OCI-LY3 (cell line): ENCODE measurements at regions not wholly inside any gene's neighbourhood (a gene's known extent, or its start where the extent isn't known, plus 50 kb on each side); places are given as distances from the start of the nearest gene placed in this dataset.

Experiments used
- H2AFZ ChIP-seq: fragments of 200-600, 300-600 bp; shearing (Covaris generic); 2 replicates; pipeline ENCODE4 v1.6.0; 2014; ENCODE audit warnings: antibody characterized with exemption, low read depth, low read length
- H3K27ac ChIP-seq: fragments of 200-600, 300-600 bp; sonication (generic); 2 replicates; pipeline ENCODE4 v1.5.1; 2014; ENCODE audit warnings: mild to moderate bottlenecking, low read length, moderate library complexity, mixed read lengths
- H3K27me3 ChIP-seq: fragments of 200-600, 300-600 bp; sonication (generic); 2 replicates; pipeline ENCODE4 v1.6.1; 2014; ENCODE audit warnings: low read depth, low read length, mixed read lengths
- H3K36me3 ChIP-seq: fragments of 200-600, 300-600 bp; sonication (generic); replicated peaks from 2 replicates; pipeline ENCODE3; 2014; ENCODE audit warnings: low read depth, low read length, mixed read lengths
- H3K4me1 ChIP-seq: fragments of 300-600, 200-600 bp; sonication (generic); 2 replicates; pipeline ENCODE4 v1.6.1; 2014; ENCODE audit warnings: low read length, mixed read lengths
- H3K4me2 ChIP-seq: fragments of 200-600, 300-600 bp; sonication (generic); 2 replicates; pipeline ENCODE4 v1.6.1; 2014; ENCODE audit warnings: low read length, mixed read lengths
- H3K4me3 ChIP-seq: fragments of 300-600, 200-600 bp; sonication (generic); 2 replicates; pipeline ENCODE4 v1.5.1; 2014; ENCODE audit warnings: antibody characterized with exemption, mild to moderate bottlenecking, low read length, moderate library complexity
- H3K79me2 ChIP-seq: fragments of 300-600, 200-600 bp; shearing (Covaris generic); 2 replicates; pipeline ENCODE4 v1.6.1; 2014; ENCODE audit warnings: mild to moderate bottlenecking, low read length, mixed read lengths
- H3K9ac ChIP-seq: fragments of 300-600, 200-600 bp; shearing (Covaris generic); 2 replicates; pipeline ENCODE4 v1.6.0; 2014; ENCODE audit warnings: mild to moderate bottlenecking, low read length, moderate library complexity
- H3K9me3 ChIP-seq: fragments of 200-600, 300-600 bp; shearing (Covaris generic); 2 replicates; pipeline ENCODE4 v1.6.1; 2014; ENCODE audit warnings: low read length, mixed read lengths; ENCODE audit not compliant: insufficient read depth
- H4K20me1 ChIP-seq: fragments of 200-600, 300-600 bp; sonication (generic); 2 replicates; pipeline ENCODE4 v1.6.1; 2016; ENCODE audit warnings: low read length, mixed read lengths; ENCODE audit not compliant: insufficient read depth
- EZH2phosphoT487 ChIP-seq: fragments of 200-600 bp; shearing (Covaris generic); IDR thresholded peaks from 2 replicates; pipeline ENCODE4 v1.6.1; 2018; ENCODE audit warnings: antibody characterized with exemption, mixed run types, low read depth
- TF ChIP-seq, protein P1 (sequence below): fragments of 200-600, 300-600 bp; sonication (generic); IDR thresholded peaks from 2 replicates; pipeline ENCODE4 v1.5.1; 2014; ENCODE audit warnings: antibody characterized with exemption, low read length, low read depth

GRCh38 chr5:96140496-96140895 is 178.8 kb upstream of the ELL2 start:
- Histone ChIP-seq H3K4me3 (no peak overlapping the region), H3K27ac (no peak overlapping the region), H3K79me2 (no peaks in the 10 kb centered on the region), H4K20me1 (no peaks in the 10 kb centered on the region), H3K4me2 (no peak overlapping the region), H3K27me3 (no peaks in the 10 kb centered on the region), H3K9ac (no peak overlapping the region), H2AFZ (no peak overlapping the region), H3K4me1 (no peaks in the 10 kb centered on the region), H3K9me3 (no peaks in the 10 kb centered on the region), H3K36me3 (no peaks in the 10 kb centered on the region)
- no peak for TF ChIP-seq EZH2phosphoT487
- TF ChIP-seq, protein P1, sequence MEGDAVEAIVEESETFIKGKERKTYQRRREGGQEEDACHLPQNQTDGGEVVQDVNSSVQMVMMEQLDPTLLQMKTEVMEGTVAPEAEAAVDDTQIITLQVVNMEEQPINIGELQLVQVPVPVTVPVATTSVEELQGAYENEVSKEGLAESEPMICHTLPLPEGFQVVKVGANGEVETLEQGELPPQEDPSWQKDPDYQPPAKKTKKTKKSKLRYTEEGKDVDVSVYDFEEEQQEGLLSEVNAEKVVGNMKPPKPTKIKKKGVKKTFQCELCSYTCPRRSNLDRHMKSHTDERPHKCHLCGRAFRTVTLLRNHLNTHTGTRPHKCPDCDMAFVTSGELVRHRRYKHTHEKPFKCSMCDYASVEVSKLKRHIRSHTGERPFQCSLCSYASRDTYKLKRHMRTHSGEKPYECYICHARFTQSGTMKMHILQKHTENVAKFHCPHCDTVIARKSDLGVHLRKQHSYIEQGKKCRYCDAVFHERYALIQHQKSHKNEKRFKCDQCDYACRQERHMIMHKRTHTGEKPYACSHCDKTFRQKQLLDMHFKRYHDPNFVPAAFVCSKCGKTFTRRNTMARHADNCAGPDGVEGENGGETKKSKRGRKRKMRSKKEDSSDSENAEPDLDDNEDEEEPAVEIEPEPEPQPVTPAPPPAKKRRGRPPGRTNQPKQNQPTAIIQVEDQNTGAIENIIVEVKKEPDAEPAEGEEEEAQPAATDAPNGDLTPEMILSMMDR = no peak

GRCh38 chr5:96140084-96140483 is 178.4 kb upstream of the ELL2 start:
- no peak overlapping the region for H2AFZ ChIP-seq
- H3K4me2 ChIP-seq = no peak overlapping the region
- no peaks in the 10 kb centered on the region for H3K27me3 ChIP-seq
- no peak for TF ChIP-seq EZH2phosphoT487
- TF ChIP-seq, protein P1 = no peak
- no peaks in the 10 kb centered on the region for H3K79me2 ChIP-seq
- H3K4me1 ChIP-seq = no peaks in the 10 kb centered on the region
- H3K27ac ChIP-seq = no peak overlapping the region
- no peaks in the 10 kb centered on the region for H3K36me3 ChIP-seq
- no peak overlapping the region for H3K4me3 ChIP-seq
- H4K20me1 ChIP-seq = no peaks in the 10 kb centered on the region
- H3K9ac ChIP-seq = no peak overlapping the region
- no peaks in the 10 kb centered on the region for H3K9me3 ChIP-seq

DNA sequence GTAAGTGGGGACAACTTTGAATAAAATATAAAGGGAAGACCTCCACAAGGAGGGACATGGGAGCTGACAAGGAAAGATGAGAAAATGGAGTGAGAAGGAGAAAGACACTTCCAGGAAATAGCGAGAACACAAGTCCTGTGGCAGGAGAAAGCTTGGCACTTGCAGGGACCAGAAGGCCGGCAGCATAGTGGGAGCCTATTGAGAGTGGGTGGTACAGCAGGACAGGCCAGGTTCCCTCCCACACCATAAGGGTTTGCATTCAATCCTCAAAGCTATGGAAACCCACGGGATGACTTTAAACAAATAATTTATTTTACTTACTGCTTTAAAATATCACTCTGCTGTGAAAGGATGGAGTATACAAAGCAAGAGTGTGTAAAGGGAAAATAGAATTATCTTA is 173.2 kb upstream of the ELL2 start:
- no peak for TF ChIP-seq EZH2phosphoT487
- TF ChIP-seq, protein P1 = no peak
- Histone ChIP-seq H3K4me3 (no peak overlapping the region), H3K9ac (no peak overlapping the region), H3K27ac (no peak overlapping the region), H3K4me1 (no peaks in the 10 kb centered on the region), H3K27me3 (no peaks in the 10 kb centered on the region), H3K36me3 (no peaks in the 10 kb centered on the region), H3K4me2 (no peak overlapping the region), H4K20me1 (no peaks in the 10 kb centered on the region), H3K79me2 (no peaks in the 10 kb centered on the region), H3K9me3 (no peaks in the 10 kb centered on the region), H2AFZ (no peak overlapping the region)

DNA sequence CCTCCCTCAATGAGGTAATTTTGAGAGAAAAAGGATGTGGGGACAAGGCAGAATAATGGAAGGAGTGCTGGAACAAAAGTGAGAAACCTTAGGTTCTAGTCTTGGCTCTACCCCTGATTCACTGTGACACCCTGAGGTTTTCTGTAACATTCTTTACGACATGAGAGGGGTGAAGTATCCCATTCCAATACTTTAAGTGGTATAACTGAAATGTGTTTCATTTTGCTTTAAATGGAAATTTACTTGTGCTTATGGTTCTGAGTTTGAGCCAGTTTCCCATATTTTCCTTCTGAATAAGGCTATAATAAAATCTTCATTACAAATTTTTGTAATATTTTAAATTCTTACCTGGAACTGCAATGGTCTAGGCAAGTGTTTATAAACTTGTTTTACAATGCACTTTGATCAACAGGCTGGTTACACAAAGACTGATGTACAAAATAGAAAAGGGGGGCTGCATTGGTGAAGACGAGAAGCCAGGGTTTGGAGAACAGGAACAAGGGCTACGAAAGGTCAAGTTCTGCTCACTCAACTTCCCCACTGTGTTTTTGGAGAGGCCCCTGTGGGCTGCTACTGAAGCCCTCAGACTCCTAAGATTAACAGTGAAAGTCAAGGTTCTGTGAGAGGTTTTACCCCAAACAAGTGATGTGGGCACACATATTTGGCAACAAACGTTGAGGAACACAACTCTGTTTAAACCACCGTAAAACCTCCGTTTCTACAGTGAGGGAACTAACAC is 171.9 kb upstream of the ELL2 start:
- no peak overlapping the region for H3K4me3 ChIP-seq
- TF ChIP-seq EZH2phosphoT487 = no peak
- TF ChIP-seq, protein P1 = no peak

More for the DNA sequence above, 171.9 kb upstream of the ELL2 start:
- H3K79me2 ChIP-seq = no peaks in the 10 kb centered on the region
- H4K20me1 ChIP-seq = no peaks in the 10 kb centered on the region
- H3K27me3 ChIP-seq = no peaks in the 10 kb centered on the region
- no peaks in the 10 kb centered on the region for H3K9me3 ChIP-seq
- H2AFZ ChIP-seq = no peak overlapping the region
- no peak overlapping the region for H3K4me2 ChIP-seq
- no peaks in the 10 kb centered on the region for H3K4me1 ChIP-seq
- H3K27ac ChIP-seq = no peak overlapping the region
- no peaks in the 10 kb centered on the region for H3K36me3 ChIP-seq
- H3K9ac ChIP-seq = no peak overlapping the region
